HepG2 (cell line): ENCODE measurements at regions not wholly inside any gene's neighbourhood (a gene's known extent, or its start where the extent isn't known, plus 50 kb on each side); places are given as distances from the start of the nearest gene placed in this dataset.

Source experiments
- ATAC-seq: fragments of 200-7000 bp; cut with Tn5 transposase; 3 replicates; pipeline ENCODE4 v1.9.1; 2020; ENCODE audit warnings: mild to moderate bottlenecking, moderate library complexity
- BruUV-seq: library from RNA; stranded (reverse); fragments of 400-500 nt; replicated peaks from 2 replicates; lab custom pipeline; 2021; lab: Mats Ljungman, UMichigan
- CTCF ChIA-PET: fragments of 300-600 bp; formaldehyde crosslinking; extraction: SDS; loops from one replicate; lab custom pipeline; 2021; ENCODE audit warnings: low total read pairs, inconsistent platforms, low intra/inter-chr PET ratio; lab: Yijun Ruan, JAX
- POLR2A ChIA-PET: fragments of 350-600 bp; sonication (Branson Sonifier 250); formaldehyde crosslinking; loops from one replicate; lab custom pipeline; 2020; ENCODE audit warnings: antibody characterized with exemption, inconsistent platforms; lab: Yijun Ruan, JAX
- DNase-seq: peaks from one replicate; pipeline ENCODE4 v3.0.0-alpha.2; 2015; ENCODE audit warnings: low spot score
- FAIRE-seq: peaks from 3 replicates; lab custom pipeline; 2011; peaks lifted over from hg19 to GRCh38; lab: Jason Lieb, UNC
- H2AFZ ChIP-seq: one replicate; pipeline ENCODE4 v1.6.1; 2011; ENCODE audit warnings: low read length, inconsistent platforms
- H3K27ac ChIP-seq: fragments of 300-600 bp; 3 replicates; pipeline ENCODE4 v1.8.0; 2011; ENCODE audit warnings: mixed run types, mild to moderate bottlenecking, mixed read lengths, low read length, inconsistent platforms; ENCODE audit not compliant: insufficient read depth; ENCODE audit errors: extremely low read length
- H3K27me3 ChIP-seq, 2 experiments: fragments of 200-600 bp in 1 of 2; 2 replicates in 1 of 2; 3 replicates in 1 of 2; pipeline versions ENCODE4 v1.6.0 to v1.8.0; 2011; ENCODE audit warnings: low read length in 2 of 2, mild to moderate bottlenecking in 2 of 2, moderate library complexity in 2 of 2, inconsistent platforms in 1 of 2; ENCODE audit not compliant: insufficient read depth in 2 of 2, control insufficient read depth in 1 of 2
- H3K36me3 ChIP-seq, 2 experiments: fragments of 200-600 bp in 1 of 2; replicated peaks in 1 of 2; 2 replicates in 1 of 2; 3 replicates in 1 of 2; pipeline versions ENCODE4 v1.5.1 to v1.8.0; 2011; ENCODE audit warnings: low read length in 2 of 2, inconsistent platforms in 1 of 2; ENCODE audit not compliant: insufficient read depth in 2 of 2, control insufficient read depth in 1 of 2
- H3K4me1 ChIP-seq: 2 replicates; pipeline ENCODE4 v1.5.1; 2012; ENCODE audit warnings: low read length, inconsistent platforms; ENCODE audit not compliant: insufficient read depth
- H3K4me2 ChIP-seq: 2 replicates; pipeline ENCODE4 v1.6.0; 2011; ENCODE audit warnings: low read depth, low read length, inconsistent platforms
- H3K4me3 ChIP-seq, 3 experiments: fragments of 200-600 bp in 1 of 3; sonication (generic), shearing (Covaris generic) in 1 of 3; replicated peaks in 1 of 3; 2 replicates each; pipeline ENCODE4 v1.5.1; 2011 to 2016; ENCODE audit warnings: low read length in 3 of 3, inconsistent platforms in 2 of 3, low read depth in 2 of 3, mild to moderate bottlenecking in 2 of 3, control low read depth in 1 of 3, mixed read lengths in 1 of 3; ENCODE audit not compliant: insufficient read depth in 1 of 3
- H3K79me2 ChIP-seq: one replicate; pipeline ENCODE4 v1.6.1; 2011; ENCODE audit warnings: low read length, inconsistent platforms; ENCODE audit not compliant: insufficient read depth
- H3K9ac ChIP-seq: 2 replicates; pipeline ENCODE4 v1.6.0; 2011; ENCODE audit warnings: mild to moderate bottlenecking, low read depth, low read length, inconsistent platforms; ENCODE audit not compliant: insufficient read depth
- H3K9me3 ChIP-seq: 2 replicates; pipeline ENCODE4 v1.5.1; 2012; ENCODE audit warnings: mild to moderate bottlenecking, low read length
- H4K20me1 ChIP-seq: 2 replicates; pipeline ENCODE4 v1.6.0; 2011; ENCODE audit warnings: inconsistent platforms, mild to moderate bottlenecking, low read length, moderate library complexity; ENCODE audit not compliant: insufficient read depth
- AHR ChIP-seq: IDR thresholded peaks from 2 replicates; pipeline ENCODE4 v1.6.1; 2018; ENCODE audit warnings: missing genetic modification reagents, missing compliant biosample characterization
- ASH2L ChIP-seq: fragments of 300-600, 200-600 bp; sonication (generic); IDR thresholded peaks from 2 replicates; pipeline ENCODE4 v1.7.0; 2017; ENCODE audit warnings: low read depth, mild to moderate bottlenecking, moderate library complexity, mixed read lengths, low read length; ENCODE audit not compliant: insufficient read length
- CBX1 ChIP-seq: IDR thresholded peaks from one replicate; pipeline ENCODE4 v1.6.1; 2016; ENCODE audit warnings: antibody characterized with exemption, low read depth
- CENPX ChIP-seq: sonication (generic); formaldehyde crosslinking; IDR thresholded peaks from 2 replicates; pipeline ENCODE4 v1.9.0; 2021; ENCODE audit warnings: mild to moderate bottlenecking, missing genetic modification reagents, moderate library complexity
- HMGA1 ChIP-seq: sonication (generic); formaldehyde crosslinking; conservative IDR thresholded peaks from 2 replicates; pipeline ENCODE4 v1.4.0; 2020; ENCODE audit warnings: missing genetic modification reagents
- HNF4G ChIP-seq, 2 experiments: sonication (generic) in 1 of 2; formaldehyde crosslinking in 1 of 2; IDR thresholded peaks; 2 replicates each; pipeline versions ENCODE4 v1.4.0 to v1.6.1; 2011 to 2020; ENCODE audit warnings: borderline replicate concordance in 2 of 2, low read depth in 2 of 2, mild to moderate bottlenecking in 2 of 2, low read length in 1 of 2, missing genetic modification reagents in 1 of 2, moderate library complexity in 1 of 2
- NKX3-1 ChIP-seq: sonication (generic); formaldehyde crosslinking; IDR thresholded peaks from 2 replicates; pipeline ENCODE4 v1.5.0; 2020; ENCODE audit warnings: missing genetic modification reagents
- SIX4 ChIP-seq: sonication (generic); formaldehyde crosslinking; IDR thresholded peaks from 2 replicates; pipeline ENCODE4 v1.4.0; 2020; ENCODE audit warnings: missing genetic modification reagents
- SMARCE1 ChIP-seq: fragments of 450-650 bp; IDR thresholded peaks from 2 replicates; pipeline ENCODE4 v1.6.1; 2017; ENCODE audit warnings: borderline replicate concordance
- WIZ ChIP-seq: sonication (generic); formaldehyde crosslinking; IDR thresholded peaks from 2 replicates; pipeline ENCODE4 v1.5.1; 2020; ENCODE audit warnings: mild to moderate bottlenecking, missing genetic modification reagents
- ZNF292 ChIP-seq: sonication (generic); formaldehyde crosslinking; IDR thresholded peaks from 2 replicates; pipeline ENCODE4 v1.8.1; 2022; ENCODE audit warnings: mild to moderate bottlenecking, low read depth, missing genetic modification reagents, borderline replicate concordance
- ZNF552 ChIP-seq: sonication (generic); formaldehyde crosslinking; IDR thresholded peaks from 2 replicates; pipeline ENCODE4 v1.9.0; 2022; ENCODE audit warnings: missing genetic modification reagents, mild to moderate bottlenecking, borderline replicate concordance
- WGBS: methylation state at CpG from one replicate; pipeline ENCODE4 v1.1.6; 2017; ENCODE audit warnings: low lambda C conversion rate; 5-methylcytosine and 5-hydroxymethylcytosine counted together
- in situ Hi-C: cut with HindIII; loops from 2 replicates; pipeline ENCODE4 v1.10.0; 2017; ENCODE audit warnings: low pct_unique_long_range_greater_than_20kb; ENCODE audit not compliant: extremely low pct_ligation_motif_present
- intact Hi-C: fragments of 100-400 bp; cut with micrococcal nuclease; formaldehyde crosslinking; loops from one replicate; pipeline ENCODE4 v1.10.0; 2022; ENCODE audit not compliant: unreplicated experiment
- TF ChIP-seq, protein P1 (sequence below): sonication (generic); formaldehyde crosslinking; IDR thresholded peaks from 2 replicates; pipeline ENCODE4 v1.4.0; 2020; ENCODE audit warnings: missing genetic modification reagents, borderline replicate concordance

DNA sequence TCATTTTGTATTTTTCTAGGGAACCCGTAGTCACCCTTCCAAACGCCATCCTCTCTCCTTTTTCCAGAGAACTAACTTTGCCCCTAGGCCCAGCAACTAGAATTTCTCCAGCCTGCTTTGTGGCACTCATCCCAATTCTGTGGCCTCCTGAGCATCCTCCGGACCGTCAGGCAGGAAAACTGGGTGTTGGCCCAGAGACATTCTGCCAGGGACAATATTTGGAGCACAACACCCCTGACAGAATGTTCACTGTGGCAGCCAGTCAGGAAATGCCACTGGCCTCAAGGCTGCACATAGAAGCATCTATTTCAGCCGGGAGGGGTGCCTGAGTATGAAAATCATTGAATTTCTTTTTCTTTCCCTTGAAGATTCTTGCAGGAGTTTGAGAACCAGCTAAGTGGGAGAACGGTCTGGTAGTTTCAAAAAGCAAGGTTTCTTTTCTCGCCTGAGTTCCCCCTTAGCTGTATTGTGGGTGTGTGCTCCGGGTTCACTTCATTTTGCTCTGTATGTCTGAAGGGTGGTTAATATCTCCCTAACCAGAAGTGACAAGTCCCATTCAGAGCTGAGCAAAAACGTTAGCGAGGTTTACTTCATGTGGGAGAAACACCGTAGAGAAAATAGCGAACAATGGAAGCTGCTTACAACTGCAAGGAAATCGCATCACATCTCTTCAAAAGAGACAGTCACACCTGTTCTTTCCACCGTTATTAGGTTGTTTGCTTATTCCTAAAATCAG lies 108.1 kb upstream of the TPM1 start:
- no TSS peak for BruUV-seq
- TF ChIP-seq ASH2L (no peak), ZNF292 (CRISPR knock-in tag) (no peak), WIZ (CRISPR knock-in tag) (no peak), CENPX (CRISPR knock-in tag) (no peak), NKX3-1 (no peak), ZNF552 (CRISPR knock-in tag) (no peak), AHR (CRISPR knock-in tag) (no peak), SMARCE1 (no peak), SIX4 (CRISPR knock-in tag) (no peak), HMGA1 (CRISPR knock-in tag) (no peak), CBX1 (no peak), HNF4G (IDR thresholded peaks at IDR 0.05; ENCODE audit: borderline replicate concordance, low read depth, low read length) (no peak), HNF4G (CRISPR knock-in tag; IDR thresholded peaks at IDR 0.05; ENCODE audit: borderline replicate concordance, low read depth) (no peak)
- TF ChIP-seq, protein P1, sequence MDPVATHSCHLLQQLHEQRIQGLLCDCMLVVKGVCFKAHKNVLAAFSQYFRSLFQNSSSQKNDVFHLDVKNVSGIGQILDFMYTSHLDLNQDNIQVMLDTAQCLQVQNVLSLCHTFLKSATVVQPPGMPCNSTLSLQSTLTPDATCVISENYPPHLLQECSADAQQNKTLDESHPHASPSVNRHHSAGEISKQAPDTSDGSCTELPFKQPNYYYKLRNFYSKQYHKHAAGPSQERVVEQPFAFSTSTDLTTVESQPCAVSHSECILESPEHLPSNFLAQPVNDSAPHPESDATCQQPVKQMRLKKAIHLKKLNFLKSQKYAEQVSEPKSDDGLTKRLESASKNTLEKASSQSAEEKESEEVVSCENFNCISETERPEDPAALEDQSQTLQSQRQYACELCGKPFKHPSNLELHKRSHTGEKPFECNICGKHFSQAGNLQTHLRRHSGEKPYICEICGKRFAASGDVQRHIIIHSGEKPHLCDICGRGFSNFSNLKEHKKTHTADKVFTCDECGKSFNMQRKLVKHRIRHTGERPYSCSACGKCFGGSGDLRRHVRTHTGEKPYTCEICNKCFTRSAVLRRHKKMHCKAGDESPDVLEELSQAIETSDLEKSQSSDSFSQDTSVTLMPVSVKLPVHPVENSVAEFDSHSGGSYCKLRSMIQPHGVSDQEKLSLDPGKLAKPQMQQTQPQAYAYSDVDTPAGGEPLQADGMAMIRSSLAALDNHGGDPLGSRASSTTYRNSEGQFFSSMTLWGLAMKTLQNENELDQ (CRISPR knock-in tag) = no peak
- peaks cover 18% of the 10 kb centered on the region for H3K4me1 ChIP-seq
- H3K27me3 ChIP-seq = no peaks in the 10 kb centered on the region
- H2AFZ ChIP-seq = no peak overlapping the region
- ATAC-seq (no peak), FAIRE-seq (no peak), DNase-seq (no peak)
- H3K4me2 ChIP-seq = no peak overlapping the region
- H3K4me3 ChIP-seq = no peak overlapping the region
- in situ Hi-C loops (no loop called here), intact Hi-C loops (no loop called here)
- H3K36me3 ChIP-seq = no peaks in the 10 kb centered on the region
- 67% methylated on average over 14 of the region's 14 CpGs for WGBS
- no peak overlapping the region for H3K27ac ChIP-seq
- ChIA-PET CTCF (no interaction called here), POLR2A (no interaction called here)
- no peaks in the 10 kb centered on the region for H4K20me1 ChIP-seq
- H3K9me3 ChIP-seq = no peaks in the 10 kb centered on the region
- H3K79me2 ChIP-seq = no peaks in the 10 kb centered on the region
- H3K9ac ChIP-seq = no peak overlapping the region
